Endothelial cell of umbilical vein (primary cell): ENCODE measurements at regions not wholly inside any gene's neighbourhood (a gene's known extent, or its start where the extent isn't known, plus 50 kb on each side); places are given as distances from the start of the nearest gene placed in this dataset.

Source experiments
- BruUV-seq: library from RNA; stranded (reverse); fragments of 400-500 nt; replicated peaks from 2 replicates; lab custom pipeline; 2021; lab: Mats Ljungman, UMichigan
- CTCF ChIA-PET: fragments of 300-600, 350-600 bp; sonication (Branson Sonifier 250); formaldehyde crosslinking; loops from one replicate; lab custom pipeline; 2021; ENCODE audit warnings: antibody characterized with exemption, inconsistent platforms; lab: Charles Lee
- POLR2A ChIA-PET: fragments of 300-600, 350-600 bp; sonication (Branson Sonifier 250); formaldehyde crosslinking; loops from one replicate; lab custom pipeline; 2021; ENCODE audit warnings: antibody characterized with exemption, inconsistent platforms; lab: Charles Lee
- DNase-seq: peaks from one replicate; pipeline ENCODE4 v3.0.0-alpha.2; 2011; ENCODE audit warnings: low read depth, low spot score
- FAIRE-seq: peaks from 2 replicates; lab custom pipeline; 2011; peaks lifted over from hg19 to GRCh38; lab: Jason Lieb, UNC
- H2AFZ ChIP-seq: 2 replicates; pipeline ENCODE4 v1.6.0; 2012; ENCODE audit warnings: low read depth, low read length, control low read depth, inconsistent platforms
- H3K27ac ChIP-seq: 2 replicates; pipeline ENCODE4 v1.5.1; 2011; ENCODE audit warnings: low read depth, mild to moderate bottlenecking, control low read depth, low read length, moderate library complexity; ENCODE audit not compliant: insufficient read depth
- H3K27me3 ChIP-seq, 2 experiments: 2 replicates each; pipeline versions ENCODE4 v1.6.0 to v1.6.1; 2011; ENCODE audit warnings: low read length in 2 of 2, mixed read lengths in 1 of 2; ENCODE audit not compliant: control insufficient read depth in 2 of 2, insufficient read depth in 2 of 2
- H3K36me3 ChIP-seq, 2 experiments: 2 replicates in 1 of 2; 3 replicates in 1 of 2; pipeline ENCODE4 v1.5.1; 2011; ENCODE audit warnings: low read length in 2 of 2, mild to moderate bottlenecking in 1 of 2, moderate library complexity in 1 of 2; ENCODE audit not compliant: control insufficient read depth in 2 of 2, insufficient read depth in 2 of 2; ENCODE audit errors: extremely low read depth in 1 of 2
- H3K4me1 ChIP-seq: 3 replicates; pipeline ENCODE4 v1.5.1; 2011; ENCODE audit warnings: mild to moderate bottlenecking, low read length; ENCODE audit not compliant: control insufficient read depth, insufficient read depth; ENCODE audit errors: extremely low read depth
- H3K4me2 ChIP-seq: 2 replicates; pipeline ENCODE4 v1.6.1; 2011; ENCODE audit warnings: low read length, control low read depth, mixed read lengths; ENCODE audit not compliant: insufficient read depth
- H3K4me3 ChIP-seq, 3 experiments: fragments of 200-600 bp in 1 of 3; sonication (generic), shearing (Covaris generic) in 1 of 3; replicated peaks in 1 of 3; 2 replicates each; pipeline ENCODE4 v1.5.1; 2011 to 2016; ENCODE audit warnings: control low read depth in 3 of 3, low read length in 3 of 3, mild to moderate bottlenecking in 2 of 3, inconsistent platforms in 1 of 3, low read depth in 1 of 3, moderate library complexity in 1 of 3; ENCODE audit not compliant: insufficient read depth in 1 of 3
- H3K79me2 ChIP-seq: 2 replicates; pipeline ENCODE4 v1.6.0; 2012; ENCODE audit warnings: low read length, inconsistent platforms; ENCODE audit not compliant: control insufficient read depth, insufficient read depth
- H3K9ac ChIP-seq: replicated peaks from 2 replicates; pipeline ENCODE3; 2011; ENCODE audit warnings: low read length, control low read depth; ENCODE audit not compliant: insufficient read depth; ENCODE audit errors: extremely low read depth
- H3K9me1 ChIP-seq: replicated peaks from 3 replicates; pipeline ENCODE4 v1.6.0; 2011; ENCODE audit warnings: mild to moderate bottlenecking, low read length; ENCODE audit not compliant: control insufficient read depth, insufficient read depth; ENCODE audit errors: extremely low read depth
- H3K9me3 ChIP-seq: replicated peaks from 2 replicates; pipeline ENCODE4 v1.5.1; 2012; ENCODE audit warnings: low read length, inconsistent platforms; ENCODE audit not compliant: control insufficient read depth, insufficient read depth
- H4K20me1 ChIP-seq: replicated peaks from 2 replicates; pipeline ENCODE3; 2011; ENCODE audit warnings: mild to moderate bottlenecking, low read length; ENCODE audit not compliant: control insufficient read depth, insufficient read depth; ENCODE audit errors: extremely low read depth
- MYC ChIP-seq: IDR thresholded peaks from one replicate; pipeline ENCODE4 v1.6.1; 2011; ENCODE audit warnings: mild to moderate bottlenecking, low read depth, low read length
- POLR2A ChIP-seq: IDR thresholded peaks from 2 replicates; pipeline ENCODE4 v1.6.1; 2012; ENCODE audit warnings: low read depth, mild to moderate bottlenecking, control low read depth, low read length
- POLR2AphosphoS5 ChIP-seq: IDR thresholded peaks from 2 replicates; pipeline ENCODE4 v1.6.1; 2012; ENCODE audit warnings: low read depth, mild to moderate bottlenecking, control low read depth, low read length, moderate library complexity; ENCODE audit not compliant: insufficient read depth
- dilution Hi-C: fragments of 300-500 bp; cut with MboI; formaldehyde crosslinking; loops from one replicate; pipeline ENCODE4 v1.15.0; 2019; ENCODE audit warnings: low sequenced_read_pairs; ENCODE audit not compliant: extremely low pct_ligation_motif_present
- intact Hi-C: fragments of 100-400 bp; cut with micrococcal nuclease; formaldehyde crosslinking; loops from one replicate; pipeline ENCODE4 v1.10.0; 2022
- TF ChIP-seq, protein P1 (sequence below), 2 donors: IDR thresholded peaks; 1 replicate in 1 of 2; 2 replicates in 1 of 2; pipeline ENCODE4 v1.5.1; 2011; ENCODE audit warnings: low read length in 2 of 2, mild to moderate bottlenecking in 2 of 2, moderate library complexity in 2 of 2, control low read depth in 1 of 2, inconsistent platforms in 1 of 2, low read depth in 1 of 2; ENCODE audit not compliant: insufficient read depth in 1 of 2; ENCODE audit errors: extremely low read depth in 1 of 2

DNA sequence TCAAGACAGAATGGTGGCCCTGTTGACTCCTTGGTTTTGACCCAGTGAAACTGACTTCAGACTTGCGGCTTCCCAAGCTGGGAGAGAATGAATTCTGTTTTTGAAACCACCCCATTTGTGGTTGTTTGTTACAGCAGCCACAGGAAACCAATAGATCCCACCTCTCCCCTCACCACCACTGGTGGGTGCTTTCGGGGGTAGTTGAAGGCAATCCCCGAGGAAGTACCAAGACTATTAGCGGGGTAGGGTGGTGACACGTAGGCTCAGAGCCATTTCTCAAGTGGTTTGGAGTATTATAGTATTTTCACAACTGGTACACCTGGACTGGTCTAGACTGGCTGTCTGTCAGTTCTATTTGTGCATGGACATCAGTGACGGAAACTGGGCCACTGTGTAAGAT, 189.1 kb upstream of the RBPJ start:
- Histone ChIP-seq H3K4me1 (no peaks in the 10 kb centered on the region), H3K9me1 (no peaks in the 10 kb centered on the region), H3K9me3 (no peaks in the 10 kb centered on the region), H3K27me3 (no peaks in the 10 kb centered on the region), H4K20me1 (no peaks in the 10 kb centered on the region), H3K4me2 (no peak overlapping the region), H2AFZ (no peak overlapping the region), H3K9ac (no peak overlapping the region), H3K27ac (no peak overlapping the region), H3K36me3 (no peaks in the 10 kb centered on the region), H3K79me2 (no peaks in the 10 kb centered on the region), H3K4me3 (no peak overlapping the region)
- CTCF ChIA-PET: no interaction called here
- intact Hi-C loops: no loop called here
- dilution Hi-C loops: no loop called here
- DNase-seq (no peak), FAIRE-seq (no peak)
- BruUV-seq: no TSS peak
- POLR2A ChIA-PET: no interaction called here
- TF ChIP-seq POLR2AphosphoS5 (no peak), MYC (no peak)

GRCh38 chr4:26132858-26133257, 188.0 kb upstream of the RBPJ start:
- FAIRE-seq (no peak), DNase-seq (no peak)
- Histone ChIP-seq H3K79me2 (no peaks in the 10 kb centered on the region), H3K27me3 (no peaks in the 10 kb centered on the region), H3K4me1 (no peaks in the 10 kb centered on the region), H3K4me2 (no peak overlapping the region), H3K9me3 (no peaks in the 10 kb centered on the region), H3K4me3 (no peak overlapping the region), H3K9ac (no peak overlapping the region), H4K20me1 (no peaks in the 10 kb centered on the region), H3K9me1 (no peaks in the 10 kb centered on the region), H3K36me3 (no peaks in the 10 kb centered on the region), H3K27ac (no peak overlapping the region), H2AFZ (no peak overlapping the region)
- ChIA-PET POLR2A (no interaction called here), CTCF (no interaction called here)
- TF ChIP-seq, protein P1, sequence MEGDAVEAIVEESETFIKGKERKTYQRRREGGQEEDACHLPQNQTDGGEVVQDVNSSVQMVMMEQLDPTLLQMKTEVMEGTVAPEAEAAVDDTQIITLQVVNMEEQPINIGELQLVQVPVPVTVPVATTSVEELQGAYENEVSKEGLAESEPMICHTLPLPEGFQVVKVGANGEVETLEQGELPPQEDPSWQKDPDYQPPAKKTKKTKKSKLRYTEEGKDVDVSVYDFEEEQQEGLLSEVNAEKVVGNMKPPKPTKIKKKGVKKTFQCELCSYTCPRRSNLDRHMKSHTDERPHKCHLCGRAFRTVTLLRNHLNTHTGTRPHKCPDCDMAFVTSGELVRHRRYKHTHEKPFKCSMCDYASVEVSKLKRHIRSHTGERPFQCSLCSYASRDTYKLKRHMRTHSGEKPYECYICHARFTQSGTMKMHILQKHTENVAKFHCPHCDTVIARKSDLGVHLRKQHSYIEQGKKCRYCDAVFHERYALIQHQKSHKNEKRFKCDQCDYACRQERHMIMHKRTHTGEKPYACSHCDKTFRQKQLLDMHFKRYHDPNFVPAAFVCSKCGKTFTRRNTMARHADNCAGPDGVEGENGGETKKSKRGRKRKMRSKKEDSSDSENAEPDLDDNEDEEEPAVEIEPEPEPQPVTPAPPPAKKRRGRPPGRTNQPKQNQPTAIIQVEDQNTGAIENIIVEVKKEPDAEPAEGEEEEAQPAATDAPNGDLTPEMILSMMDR (IDR thresholded peaks at IDR 0.05; ENCODE audit: extremely low read depth in 1 of 2, insufficient read depth in 1 of 2, low read depth in 1 of 2, low read length in 2 of 2): no peak
- no peak for TF ChIP-seq POLR2A
- no TSS peak for BruUV-seq
- intact Hi-C loops (no loop called here), dilution Hi-C loops (no loop called here)
